Esophagus muscularis mucosa (tissue), 3 donors: ENCODE measurements at regions not wholly inside any gene's neighbourhood (a gene's known extent, or its start where the extent isn't known, plus 50 kb on each side); places are given as distances from the start of the nearest gene placed in this dataset.

ENCODE experiments used
- POLR2A ChIP-seq: fragments of 450-650 bp; IDR thresholded peaks from one replicate; pipeline ENCODE4 v1.6.1; 2017; ENCODE audit warnings: antibody characterized with exemption, moderate library complexity, mild to moderate bottlenecking, low read depth
- POLR2AphosphoS5 ChIP-seq, 2 donors: sonication (generic); formaldehyde crosslinking; IDR thresholded peaks; one replicate each; pipeline ENCODE4 v1.6.1; 2017; ENCODE audit warnings: antibody characterized with exemption in 2 of 2
- TF ChIP-seq, protein P1 (sequence below), 3 experiments: fragments of 200-600 bp in 2 of 3; fragments of 450-650 bp in 1 of 3; sonication (generic) in 2 of 3; IDR thresholded peaks; one replicate each; pipeline ENCODE4 v1.5.1; 2017 to 2019; ENCODE audit warnings: antibody characterized with exemption in 3 of 3, mild to moderate bottlenecking in 2 of 3, moderate library complexity in 1 of 3

DNA sequence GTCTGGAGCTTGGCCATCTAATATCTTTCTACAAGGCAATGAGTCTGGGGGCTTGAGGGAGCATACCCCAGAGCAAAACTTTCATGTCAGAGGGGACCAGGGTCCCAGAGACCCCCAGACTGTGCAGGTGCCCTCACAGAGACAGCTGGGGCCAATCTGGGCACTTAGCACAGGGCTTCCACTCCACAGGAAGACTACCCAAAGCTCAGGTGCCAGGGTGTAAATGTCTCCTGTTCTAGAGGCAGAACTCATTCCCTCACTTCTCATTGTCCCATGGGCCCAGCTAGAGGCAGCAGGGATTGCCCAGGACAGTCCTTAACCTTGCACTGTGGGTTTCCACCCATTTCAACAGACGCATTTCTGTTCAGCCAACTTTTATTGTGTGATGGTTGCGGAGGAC, 246.9 kb downstream of the ACTR3B start:
- TF ChIP-seq, protein P1, sequence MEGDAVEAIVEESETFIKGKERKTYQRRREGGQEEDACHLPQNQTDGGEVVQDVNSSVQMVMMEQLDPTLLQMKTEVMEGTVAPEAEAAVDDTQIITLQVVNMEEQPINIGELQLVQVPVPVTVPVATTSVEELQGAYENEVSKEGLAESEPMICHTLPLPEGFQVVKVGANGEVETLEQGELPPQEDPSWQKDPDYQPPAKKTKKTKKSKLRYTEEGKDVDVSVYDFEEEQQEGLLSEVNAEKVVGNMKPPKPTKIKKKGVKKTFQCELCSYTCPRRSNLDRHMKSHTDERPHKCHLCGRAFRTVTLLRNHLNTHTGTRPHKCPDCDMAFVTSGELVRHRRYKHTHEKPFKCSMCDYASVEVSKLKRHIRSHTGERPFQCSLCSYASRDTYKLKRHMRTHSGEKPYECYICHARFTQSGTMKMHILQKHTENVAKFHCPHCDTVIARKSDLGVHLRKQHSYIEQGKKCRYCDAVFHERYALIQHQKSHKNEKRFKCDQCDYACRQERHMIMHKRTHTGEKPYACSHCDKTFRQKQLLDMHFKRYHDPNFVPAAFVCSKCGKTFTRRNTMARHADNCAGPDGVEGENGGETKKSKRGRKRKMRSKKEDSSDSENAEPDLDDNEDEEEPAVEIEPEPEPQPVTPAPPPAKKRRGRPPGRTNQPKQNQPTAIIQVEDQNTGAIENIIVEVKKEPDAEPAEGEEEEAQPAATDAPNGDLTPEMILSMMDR (IDR thresholded peaks at IDR 0.05) = no peak
- TF ChIP-seq POLR2AphosphoS5 (IDR thresholded peaks at IDR 0.05) = no peak
- TF ChIP-seq POLR2A = no peak
